ENCODE measurements at regions not wholly inside any gene's neighbourhood (a gene's known extent, or its start where the extent isn't known, plus 50 kb on each side); places are given as distances from the start of the nearest gene placed in this dataset.

- no peak overlapping the region for H3K4me3 ChIP-seq (ENCODE audit: low read depth, low read length)
- no peak for TF ChIP-seq CTCF (IDR thresholded peaks at IDR 0.05; ENCODE audit: insufficient read depth, low read depth, low read length)
- DNase-seq (ENCODE audit: low read depth) = peak; percentile 89
Observed at GRCh38 chr2:149994057-149994728, 406.6 kb upstream of the MMADHC start.

- no peak for DNase-seq (ENCODE audit: low read depth)
- TF ChIP-seq CTCF (IDR thresholded peaks at IDR 0.05; ENCODE audit: insufficient read depth, low read depth, low read length) = no peak
- no peak overlapping the region for H3K4me3 ChIP-seq (ENCODE audit: low read depth, low read length)
Observed at GRCh38 chr2:149993316-149993715, 405.7 kb upstream of the MMADHC start.

GRCh38 chr2:149991576-149991975 is 404.0 kb upstream of the MMADHC start:
- TF ChIP-seq CTCF (IDR thresholded peaks at IDR 0.05; ENCODE audit: insufficient read depth, low read depth, low read length) = no peak
- no peak overlapping the region for H3K4me3 ChIP-seq (ENCODE audit: low read depth, low read length)
- DNase-seq (ENCODE audit: low read depth) = peak; percentile 63

GRCh38 chr2:149990965-149991364 is 403.4 kb upstream of the MMADHC start:
- H3K4me3 ChIP-seq (ENCODE audit: low read depth, low read length) = no peak overlapping the region
- TF ChIP-seq CTCF (IDR thresholded peaks at IDR 0.05; ENCODE audit: insufficient read depth, low read depth, low read length) = no peak
- no peak for DNase-seq (ENCODE audit: low read depth)

- no peak for DNase-seq (ENCODE audit: low read depth)
- no peak for TF ChIP-seq CTCF (IDR thresholded peaks at IDR 0.05; ENCODE audit: insufficient read depth, low read depth, low read length)
- H3K4me3 ChIP-seq (ENCODE audit: low read depth, low read length) = no peak overlapping the region
Observed at GRCh38 chr2:149989447-149990063, 402.0 kb upstream of the MMADHC start.

- no peak overlapping the region for H3K4me3 ChIP-seq (ENCODE audit: low read depth, low read length)
- no peak for DNase-seq (ENCODE audit: low read depth)
- no peak for TF ChIP-seq CTCF (IDR thresholded peaks at IDR 0.05; ENCODE audit: insufficient read depth, low read depth, low read length)
Observed at GRCh38 chr2:149988361-149988760, 400.8 kb upstream of the MMADHC start.
